Neural cell (in vitro differentiated cells): ENCODE measurements at regions not wholly inside any gene's neighbourhood (a gene's known extent, or its start where the extent isn't known, plus 50 kb on each side); places are given as distances from the start of the nearest gene placed in this dataset.

Experiments
- H2AFZ ChIP-seq: fragments of 200-600, 300-800 bp; sonication (generic), shearing (Covaris generic); 2 replicates; pipeline ENCODE4 v1.6.0; 2014; ENCODE audit warnings: low read depth, mild to moderate bottlenecking, antibody characterized with exemption, low read length, moderate library complexity
- H3F3A ChIP-seq: fragments of 200-600 bp; shearing (Covaris generic); 2 replicates; pipeline ENCODE4 v1.6.1; 2016; ENCODE audit warnings: mild to moderate bottlenecking, moderate library complexity, mixed read lengths, antibody characterized with exemption, low read length; ENCODE audit not compliant: insufficient read depth, poor library complexity, severe bottlenecking
- H3K27ac ChIP-seq: fragments of 200-600, 300-800 bp; sonication (generic), shearing (Covaris generic); 2 replicates; pipeline ENCODE4 v1.5.1; 2014; ENCODE audit warnings: mild to moderate bottlenecking, low read length, moderate library complexity
- H3K27me3 ChIP-seq: fragments of 300-800, 200-600 bp; sonication (generic), shearing (Covaris generic); 2 replicates; pipeline ENCODE4 v1.6.0; 2014; ENCODE audit warnings: mild to moderate bottlenecking, low read depth, low read length, moderate library complexity; ENCODE audit not compliant: insufficient read depth
- H3K36me3 ChIP-seq: fragments of 300-800, 200-600 bp; sonication (generic), shearing (Covaris generic); 2 replicates; pipeline ENCODE4 v1.5.1; 2014; ENCODE audit warnings: mild to moderate bottlenecking, antibody characterized with exemption, low read length, moderate library complexity; ENCODE audit not compliant: insufficient read depth
- H3K4me2 ChIP-seq: fragments of 300-800, 200-600 bp; sonication (generic), shearing (Covaris generic); 2 replicates; pipeline ENCODE4 v1.6.0; 2014; ENCODE audit warnings: mild to moderate bottlenecking, low read length
- H3K4me3 ChIP-seq: fragments of 300-800, 200-600 bp; sonication (generic), shearing (Covaris generic); 2 replicates; pipeline ENCODE4 v1.5.1; 2014; ENCODE audit warnings: mild to moderate bottlenecking, low read length, moderate library complexity
- H3K79me2 ChIP-seq: fragments of 200-600 bp; shearing (Covaris generic); replicated peaks from 2 replicates; pipeline ENCODE4 v1.6.0; 2014; ENCODE audit warnings: mild to moderate bottlenecking, low read length, moderate library complexity; ENCODE audit not compliant: insufficient read depth
- H3K9ac ChIP-seq: fragments of 300-800, 200-600 bp; sonication (generic), shearing (Covaris generic); 2 replicates; pipeline ENCODE4 v1.6.1; 2016; ENCODE audit warnings: mild to moderate bottlenecking, low read length, mixed read lengths
- H3K9me2 ChIP-seq: fragments of 200-600 bp; shearing (Covaris generic); 2 replicates; pipeline ENCODE4 v1.6.1; 2016; ENCODE audit warnings: mild to moderate bottlenecking, low read length, mixed read lengths; ENCODE audit not compliant: insufficient read depth
- H3K9me3 ChIP-seq: fragments of 200-600, 300-800 bp; sonication (generic), shearing (Covaris generic); 2 replicates; pipeline ENCODE4 v1.6.1; 2016; ENCODE audit warnings: mild to moderate bottlenecking, mixed run types, low read length, moderate library complexity, mixed read lengths
- H4K20me1 ChIP-seq: fragments of 200-600 bp; shearing (Covaris generic); 2 replicates; pipeline ENCODE4 v1.6.1; 2016; ENCODE audit warnings: mild to moderate bottlenecking, mixed run types; ENCODE audit not compliant: insufficient read depth
- CTCF ChIP-seq: fragments of 450-650 bp; IDR thresholded peaks from 2 replicates; pipeline ENCODE4 v1.5.1; 2014; ENCODE audit warnings: antibody characterized with exemption, mild to moderate bottlenecking, moderate library complexity; ENCODE audit not compliant: poor library complexity, severe bottlenecking
- EP300 ChIP-seq: fragments of 450-650 bp; conservative IDR thresholded peaks from 2 replicates; pipeline ENCODE4 v1.6.1; 2014; ENCODE audit warnings: antibody characterized with exemption, mild to moderate bottlenecking, moderate library complexity; ENCODE audit not compliant: poor library complexity, severe bottlenecking
- EZH2 ChIP-seq: fragments of 200-600, 300-800 bp; shearing (Covaris generic), sonication (generic); IDR thresholded peaks from 2 replicates; pipeline ENCODE4 v1.6.1; 2014; ENCODE audit warnings: antibody characterized with exemption, low read length, borderline replicate concordance, mild to moderate bottlenecking; ENCODE audit not compliant: insufficient read depth, poor library complexity, severe bottlenecking
- POLR2AphosphoS5 ChIP-seq: IDR thresholded peaks from 2 replicates; pipeline ENCODE4 v1.6.1; 2012
- RAD21 ChIP-seq: fragments of 450-650 bp; conservative IDR thresholded peaks from 2 replicates; pipeline ENCODE4 v1.6.1; 2014; ENCODE audit warnings: antibody characterized with exemption, mild to moderate bottlenecking, moderate library complexity
- REST ChIP-seq: IDR thresholded peaks from 2 replicates; pipeline ENCODE4 v1.6.1; 2012; ENCODE audit warnings: borderline replicate concordance
- SMC3 ChIP-seq: fragments of 450-650 bp; conservative IDR thresholded peaks from 2 replicates; pipeline ENCODE4 v1.6.1; 2014; ENCODE audit warnings: antibody characterized with exemption, mild to moderate bottlenecking, moderate library complexity; ENCODE audit not compliant: poor library complexity
- TAF1 ChIP-seq: IDR thresholded peaks from 2 replicates; pipeline ENCODE4 v1.6.1; 2012; ENCODE audit warnings: low read depth

DNA sequence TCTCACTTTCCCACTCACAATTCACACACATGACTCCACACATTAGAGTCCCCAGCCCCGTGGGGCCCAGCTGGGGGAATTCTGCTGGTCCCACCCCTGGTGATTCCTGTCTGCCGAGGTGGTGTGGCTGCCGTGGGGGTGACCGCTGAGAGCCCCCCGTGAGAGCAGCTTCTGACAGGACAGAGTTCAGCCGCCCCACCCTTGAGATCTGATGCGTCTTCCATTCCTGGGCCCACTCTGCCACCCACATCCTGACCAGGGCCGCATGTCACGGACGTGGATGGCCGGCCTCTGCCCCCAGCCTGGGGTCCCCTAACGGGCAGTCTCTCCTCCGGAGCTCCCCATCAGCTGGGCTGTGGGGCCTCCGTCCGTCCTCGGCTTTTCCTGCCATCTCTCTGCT, 240.1 kb upstream of the PITRM1 start:
- no peaks in the 10 kb centered on the region for H3F3A ChIP-seq
- H2AFZ ChIP-seq, result no peak overlapping the region

GRCh38 chr10:3412071-3412582, 239.5 kb upstream of the PITRM1 start:
- Histone ChIP-seq H3K27ac (no peak overlapping the region), H3K9ac (no peak overlapping the region), H3K27me3 (no peaks in the 10 kb centered on the region), H3K9me3 (no peaks in the 10 kb centered on the region), H3F3A (no peaks in the 10 kb centered on the region), H3K9me2 (no peaks in the 10 kb centered on the region), H3K79me2 (no peaks in the 10 kb centered on the region), H4K20me1 (no peaks in the 10 kb centered on the region), H3K4me2 (no peak overlapping the region), H3K36me3 (no peaks in the 10 kb centered on the region), H3K4me3 (no peak overlapping the region), H2AFZ (no peak overlapping the region)
- TF ChIP-seq EZH2 (no peak), TAF1 (no peak), EP300 (no peak), POLR2AphosphoS5 (no peak), REST (no peak), SMC3 (no peak), CTCF (no peak)

More for the DNA sequence above, 240.1 kb upstream of the PITRM1 start:
- Histone ChIP-seq H4K20me1 (no peaks in the 10 kb centered on the region), H3K4me3 (no peak overlapping the region), H3K27ac (no peak overlapping the region), H3K36me3 (no peaks in the 10 kb centered on the region), H3K9ac (no peak overlapping the region), H3K9me3 (no peaks in the 10 kb centered on the region), H3K9me2 (no peaks in the 10 kb centered on the region), H3K79me2 (no peaks in the 10 kb centered on the region), H3K27me3 (no peaks in the 10 kb centered on the region), H3K4me2 (no peak overlapping the region)
- TF ChIP-seq REST (no peak), EZH2 (no peak), RAD21 (no peak), TAF1 (no peak), POLR2AphosphoS5 (no peak), EP300 (no peak), CTCF (no peak)
